Erythroblast (primary cell): ENCODE measurements at regions not wholly inside any gene's neighbourhood (a gene's known extent, or its start where the extent isn't known, plus 50 kb on each side); places are given as distances from the start of the nearest gene placed in this dataset.

Experiments used
- GATA1 ChIP-seq: IDR thresholded peaks from 2 replicates; pipeline ENCODE4 v1.6.1; 2011; ENCODE audit warnings: low read depth, mild to moderate bottlenecking, control low read depth, low read length, moderate library complexity
- POLR2A ChIP-seq: IDR thresholded peaks from 2 replicates; pipeline ENCODE4 v1.6.1; 2011; ENCODE audit warnings: mild to moderate bottlenecking, low read length

- TF ChIP-seq POLR2A (no peak), GATA1 (no peak)
These were observed 555.5 kb upstream of the ST8SIA4 start for GRCh38 chr5:101458587-101458986.
